RWPE2 (cell line): ENCODE measurements at regions not wholly inside any gene's neighbourhood (a gene's known extent, or its start where the extent isn't known, plus 50 kb on each side); places are given as distances from the start of the nearest gene placed in this dataset.

ENCODE experiments used
- ATAC-seq: fragments of 200-7000 bp; cut with Tn5 transposase; 3 replicates; pipeline ENCODE4 v1.9.1; 2021; ENCODE audit warnings: low read depth
- DNase-seq: peaks from one replicate; pipeline ENCODE4 v3.0.0-alpha.2; 2020; ENCODE audit warnings: low spot score
- H3K27ac ChIP-seq: fragments of 450-650 bp; 2 replicates; pipeline ENCODE4 v1.5.1; 2017; ENCODE audit warnings: mild to moderate bottlenecking; ENCODE audit not compliant: poor library complexity, severe bottlenecking
- H3K27me3 ChIP-seq: fragments of 250-450 bp; sonication (Bioruptor Pico); 2 replicates; pipeline ENCODE4 v1.5.1; 2021; ENCODE audit warnings: mild to moderate bottlenecking, moderate library complexity; ENCODE audit not compliant: insufficient read depth, poor library complexity, severe bottlenecking
- H3K36me3 ChIP-seq: fragments of 250-450 bp; sonication (Bioruptor Pico); 2 replicates; pipeline ENCODE4 v1.5.1; 2020; ENCODE audit warnings: low read depth, mild to moderate bottlenecking, moderate library complexity
- H3K4me1 ChIP-seq: fragments of 250-450 bp; sonication (Bioruptor Pico); 2 replicates; pipeline ENCODE4 v1.5.1; 2021; ENCODE audit warnings: mild to moderate bottlenecking, moderate library complexity; ENCODE audit not compliant: insufficient read depth, poor library complexity, severe bottlenecking
- H3K4me3 ChIP-seq: fragments of 250-450 bp; sonication (Bioruptor Pico); 2 replicates; pipeline ENCODE4 v1.5.1; 2021; ENCODE audit warnings: mild to moderate bottlenecking, moderate library complexity; ENCODE audit not compliant: severe bottlenecking
- H3K9me3 ChIP-seq: fragments of 250-450 bp; sonication (Bioruptor Pico); 2 replicates; pipeline ENCODE4 v1.5.1; 2021; ENCODE audit warnings: mild to moderate bottlenecking, moderate library complexity; ENCODE audit not compliant: severe bottlenecking
- TF ChIP-seq, protein P1 (sequence below): fragments of 450-650 bp; IDR thresholded peaks from one replicate; pipeline ENCODE4 v1.5.1; 2017; ENCODE audit warnings: mild to moderate bottlenecking, moderate library complexity; ENCODE audit not compliant: poor library complexity, severe bottlenecking

DNA sequence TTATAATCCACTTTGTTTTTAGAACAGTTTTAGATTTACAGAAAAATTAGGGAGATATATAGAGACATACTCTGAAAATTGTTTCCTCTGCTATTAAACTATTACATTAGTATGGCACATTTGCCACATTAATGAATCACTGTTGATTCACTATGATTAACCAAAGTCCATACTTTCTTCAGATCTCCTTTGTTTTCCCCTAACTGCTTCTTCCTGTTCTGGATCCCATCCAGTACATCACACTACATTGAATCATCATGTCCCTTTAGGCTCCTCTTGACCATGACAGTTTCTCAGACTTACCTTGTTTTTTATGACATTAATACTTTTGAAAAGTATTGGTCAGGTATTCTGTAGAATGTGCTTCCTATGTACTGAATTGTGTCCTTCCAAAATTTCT, 109.2 kb upstream of the EDNRA start:
- TF ChIP-seq, protein P1, sequence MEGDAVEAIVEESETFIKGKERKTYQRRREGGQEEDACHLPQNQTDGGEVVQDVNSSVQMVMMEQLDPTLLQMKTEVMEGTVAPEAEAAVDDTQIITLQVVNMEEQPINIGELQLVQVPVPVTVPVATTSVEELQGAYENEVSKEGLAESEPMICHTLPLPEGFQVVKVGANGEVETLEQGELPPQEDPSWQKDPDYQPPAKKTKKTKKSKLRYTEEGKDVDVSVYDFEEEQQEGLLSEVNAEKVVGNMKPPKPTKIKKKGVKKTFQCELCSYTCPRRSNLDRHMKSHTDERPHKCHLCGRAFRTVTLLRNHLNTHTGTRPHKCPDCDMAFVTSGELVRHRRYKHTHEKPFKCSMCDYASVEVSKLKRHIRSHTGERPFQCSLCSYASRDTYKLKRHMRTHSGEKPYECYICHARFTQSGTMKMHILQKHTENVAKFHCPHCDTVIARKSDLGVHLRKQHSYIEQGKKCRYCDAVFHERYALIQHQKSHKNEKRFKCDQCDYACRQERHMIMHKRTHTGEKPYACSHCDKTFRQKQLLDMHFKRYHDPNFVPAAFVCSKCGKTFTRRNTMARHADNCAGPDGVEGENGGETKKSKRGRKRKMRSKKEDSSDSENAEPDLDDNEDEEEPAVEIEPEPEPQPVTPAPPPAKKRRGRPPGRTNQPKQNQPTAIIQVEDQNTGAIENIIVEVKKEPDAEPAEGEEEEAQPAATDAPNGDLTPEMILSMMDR, result no peak
- no peaks in the 10 kb centered on the region for H3K36me3 ChIP-seq
- H3K4me1 ChIP-seq, result peaks cover 32% of the 10 kb centered on the region
- H3K4me3 ChIP-seq, result no peak overlapping the region
- DNase-seq (no peak), ATAC-seq (peak; percentile 76)
- peak overlapping the region; percentile 95 for H3K27ac ChIP-seq
- H3K27me3 ChIP-seq, result no peaks in the 10 kb centered on the region
- H3K9me3 ChIP-seq, result no peaks in the 10 kb centered on the region

DNA sequence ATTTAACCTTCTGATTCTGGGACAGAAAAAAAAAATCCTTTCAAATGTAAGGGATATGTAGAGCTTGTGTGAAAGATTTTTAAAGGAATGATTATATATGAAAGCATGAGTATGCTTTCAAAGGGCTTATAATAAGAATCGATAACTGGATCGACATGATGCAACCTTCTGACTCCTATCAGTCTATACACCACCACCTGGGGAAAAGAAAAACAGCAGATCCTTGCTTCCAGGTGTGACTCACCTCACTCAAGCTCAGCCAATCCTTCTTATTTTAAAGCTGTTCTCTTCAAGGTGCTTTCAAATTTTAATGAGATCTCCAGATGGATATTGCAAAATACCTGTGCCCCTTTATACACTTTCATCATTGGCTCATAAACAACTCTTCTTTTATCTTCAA, 102.1 kb upstream of the EDNRA start:
- Histone ChIP-seq H3K4me1 (no peaks in the 10 kb centered on the region), H3K4me3 (no peak overlapping the region), H3K27ac (no peak overlapping the region), H3K36me3 (no peaks in the 10 kb centered on the region), H3K9me3 (no peaks in the 10 kb centered on the region), H3K27me3 (no peaks in the 10 kb centered on the region)
- peak; percentile 62; the same call in 2 of the 3 replicates for ATAC-seq
- no peak for DNase-seq
- TF ChIP-seq, protein P1, result peak; percentile 46

DNA sequence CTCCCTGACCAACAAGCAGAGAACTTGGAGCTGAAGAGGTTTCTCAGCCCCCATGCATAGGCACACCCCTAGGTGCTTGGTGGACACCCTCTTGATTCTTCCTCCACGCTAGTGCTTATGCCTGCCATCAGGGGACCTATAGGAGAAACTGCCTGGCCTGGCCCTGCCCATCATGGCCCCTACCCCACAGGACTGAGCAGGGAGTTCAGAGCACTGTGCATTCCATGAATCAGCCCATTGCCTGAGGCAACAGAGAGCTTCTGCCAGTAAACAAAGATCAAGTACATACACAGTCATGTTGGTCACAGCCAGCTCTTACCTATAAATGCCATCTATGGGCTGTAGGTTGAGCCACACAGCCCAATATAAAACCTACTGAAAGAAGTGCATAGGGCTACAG, 99.1 kb upstream of the EDNRA start:
- no peak overlapping the region for H3K4me3 ChIP-seq
- TF ChIP-seq, protein P1, result no peak
- DNase-seq (no peak), ATAC-seq (no peak)
- H3K36me3 ChIP-seq, result no peaks in the 10 kb centered on the region
- H3K27ac ChIP-seq, result no peak overlapping the region
- H3K9me3 ChIP-seq, result no peaks in the 10 kb centered on the region
- H3K4me1 ChIP-seq, result no peaks in the 10 kb centered on the region
- no peaks in the 10 kb centered on the region for H3K27me3 ChIP-seq

DNA sequence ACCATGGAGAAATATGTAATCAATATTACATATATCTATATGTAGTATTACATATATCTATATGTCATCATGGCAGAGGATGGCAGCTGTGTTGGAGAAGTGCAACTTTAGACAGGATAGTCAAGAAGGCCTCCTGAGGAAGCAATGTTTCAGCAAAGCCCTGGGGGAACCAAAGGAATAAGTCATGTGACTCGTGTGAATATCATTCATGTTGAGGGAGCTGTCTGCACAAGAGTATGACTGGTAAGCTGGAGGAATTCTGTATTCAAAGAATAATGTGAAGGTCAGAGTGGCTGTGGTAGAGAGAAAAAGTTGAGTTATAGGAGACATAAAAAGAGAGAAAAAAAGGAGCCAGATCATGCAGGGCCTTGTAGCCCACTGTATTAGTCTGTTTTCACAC, 92.9 kb upstream of the EDNRA start:
- Histone ChIP-seq H3K9me3 (no peaks in the 10 kb centered on the region), H3K4me1 (no peaks in the 10 kb centered on the region), H3K27me3 (no peaks in the 10 kb centered on the region), H3K4me3 (no peak overlapping the region), H3K36me3 (no peaks in the 10 kb centered on the region), H3K27ac (no peak overlapping the region)
- ATAC-seq (no peak; the same call in 2 of the 3 replicates), DNase-seq (no peak)
- TF ChIP-seq, protein P1, result no peak

DNA sequence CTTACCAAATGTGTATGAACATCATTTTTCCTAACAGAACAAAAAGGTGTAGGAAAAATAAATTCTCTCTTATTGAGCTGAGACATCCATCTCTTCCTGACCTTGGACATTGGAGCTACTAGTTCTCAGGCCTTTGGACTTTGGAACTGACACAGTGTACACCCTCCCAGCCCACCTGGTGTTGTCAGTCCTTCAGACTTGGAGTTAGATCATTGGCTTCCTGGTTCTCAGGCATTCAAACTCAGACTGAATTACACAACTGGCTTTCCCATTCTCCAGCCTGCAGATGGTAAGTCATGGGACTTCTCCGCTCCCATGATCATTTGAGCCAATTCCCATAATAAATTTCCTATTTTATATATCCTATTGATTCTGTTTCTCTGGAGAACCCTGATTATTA, 84.8 kb upstream of the EDNRA start:
- ATAC-seq, result no peak
- H3K27ac ChIP-seq, result no peak overlapping the region
- no peaks in the 10 kb centered on the region for H3K27me3 ChIP-seq
- TF ChIP-seq, protein P1, result no peak
- H3K36me3 ChIP-seq, result no peaks in the 10 kb centered on the region
- H3K9me3 ChIP-seq, result no peaks in the 10 kb centered on the region
- DNase-seq, result no peak
- H3K4me3 ChIP-seq, result no peak overlapping the region
- no peaks in the 10 kb centered on the region for H3K4me1 ChIP-seq
